ENCODE measurements at regions not wholly inside any gene's neighbourhood (a gene's known extent, or its start where the extent isn't known, plus 50 kb on each side); places are given as distances from the start of the nearest gene placed in this dataset.

DNA sequence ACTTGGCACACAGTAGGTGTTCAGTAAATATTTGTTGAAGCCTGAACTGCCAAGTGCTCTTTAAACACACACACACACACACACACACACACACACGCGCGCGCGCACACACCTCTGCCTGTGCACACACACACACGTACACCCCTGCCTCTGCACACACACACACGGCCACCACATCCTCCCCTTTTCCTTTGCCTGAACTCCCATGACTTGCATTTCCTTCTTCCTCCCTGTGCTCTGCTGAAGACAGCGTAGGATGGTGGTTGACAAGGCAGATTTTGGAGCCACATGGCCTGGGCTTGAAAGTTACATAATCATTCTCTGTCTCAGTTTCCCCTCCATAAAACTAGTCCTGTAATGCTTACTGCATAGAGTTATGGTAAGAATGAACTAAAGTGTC, 712.3 kb downstream of the PTPRU start:
- Mint-ChIP-seq H3K9me3 (no peaks in the 10 kb centered on the region), H3K27me3 (ENCODE audit: insufficient read depth) (no peaks in the 10 kb centered on the region), H3K4me1 (peaks cover 9% of the 10 kb centered on the region), H3K27ac (no peak overlapping the region), H3K36me3 (ENCODE audit: low read depth) (no peaks in the 10 kb centered on the region), H3K4me3 (no peak overlapping the region)
- 91% methylated on average over 8 of the region's 8 CpGs; no CpG with 5 or more reads in 1 of the 2 experiments for WGBS, 2 experiments (ENCODE audit: insufficient coverage in 1 of 2, insufficient read length in 1 of 2)
- no peak for DNase-seq
- Histone ChIP-seq H3K27ac (ENCODE audit: low read depth, low read length) (no peak overlapping the region), H3K9me3 (ENCODE audit: control insufficient read depth, low read length) (no peaks in the 10 kb centered on the region), H3K9ac (ENCODE audit: extremely low read depth, low read length, poor library complexity, severe bottlenecking) (no peak overlapping the region), H3K36me3 (ENCODE audit: control insufficient read depth, insufficient read depth, low read length) (no peaks in the 10 kb centered on the region), H3K4me3 (ENCODE audit: low read length) (no peak overlapping the region), H3K27me3 (ENCODE audit: control insufficient read depth, insufficient read depth, low read length, poor library complexity, severe bottlenecking) (no peaks in the 10 kb centered on the region), H3K4me1 (ENCODE audit: control insufficient read depth, insufficient read depth, low read length) (peaks cover 3% of the 10 kb centered on the region)
- TF ChIP-seq CTCF (conservative IDR thresholded peaks at IDR 0.05) = no peak

GRCh38 chr1:29946057-29946456, 709.7 kb downstream of the PTPRU start:
- 59 to 75% methylated on average over 2 to 3 of the region's 3 CpGs for WGBS, 2 experiments (ENCODE audit: insufficient coverage in 1 of 2, insufficient read length in 1 of 2)
- no peak for TF ChIP-seq CTCF (conservative IDR thresholded peaks at IDR 0.05)
- Histone ChIP-seq H3K36me3 (ENCODE audit: control insufficient read depth, insufficient read depth, low read length) (no peaks in the 10 kb centered on the region), H3K27ac (ENCODE audit: low read depth, low read length) (no peak overlapping the region), H3K4me1 (ENCODE audit: control insufficient read depth, insufficient read depth, low read length) (peaks cover 3% of the 10 kb centered on the region), H3K9me3 (ENCODE audit: control insufficient read depth, low read length) (no peaks in the 10 kb centered on the region), H3K9ac (ENCODE audit: extremely low read depth, low read length, poor library complexity, severe bottlenecking) (no peak overlapping the region), H3K27me3 (ENCODE audit: control insufficient read depth, insufficient read depth, low read length, poor library complexity, severe bottlenecking) (no peaks in the 10 kb centered on the region), H3K4me3 (ENCODE audit: low read length) (no peak overlapping the region)
- no peak overlapping the region for H3K27ac Mint-ChIP-seq
- no peak for DNase-seq
- H3K4me3 Mint-ChIP-seq = no peak overlapping the region
- no peaks in the 10 kb centered on the region for H3K36me3 Mint-ChIP-seq (ENCODE audit: low read depth)
- H3K27me3 Mint-ChIP-seq (ENCODE audit: insufficient read depth) = peaks cover 2% of the 10 kb centered on the region
- H3K4me1 Mint-ChIP-seq = peaks cover 9% of the 10 kb centered on the region
- H3K9me3 Mint-ChIP-seq = no peaks in the 10 kb centered on the region

- Histone ChIP-seq H3K27me3 (ENCODE audit: control insufficient read depth, insufficient read depth, low read length, poor library complexity, severe bottlenecking) (no peaks in the 10 kb centered on the region), H3K27ac (ENCODE audit: low read depth, low read length) (no peak overlapping the region), H3K36me3 (ENCODE audit: control insufficient read depth, insufficient read depth, low read length) (no peaks in the 10 kb centered on the region), H3K4me3 (ENCODE audit: low read length) (no peak overlapping the region), H3K9me3 (ENCODE audit: control insufficient read depth, low read length) (no peaks in the 10 kb centered on the region), H3K9ac (ENCODE audit: extremely low read depth, low read length, poor library complexity, severe bottlenecking) (no peak overlapping the region), H3K4me1 (ENCODE audit: control insufficient read depth, insufficient read depth, low read length) (peaks cover 3% of the 10 kb centered on the region)
- Mint-ChIP-seq H3K27ac (no peak overlapping the region), H3K27me3 (ENCODE audit: insufficient read depth) (peaks cover 2% of the 10 kb centered on the region), H3K4me3 (no peak overlapping the region), H3K36me3 (ENCODE audit: low read depth) (no peaks in the 10 kb centered on the region), H3K9me3 (no peaks in the 10 kb centered on the region), H3K4me1 (peaks cover 9% of the 10 kb centered on the region)
- TF ChIP-seq CTCF (conservative IDR thresholded peaks at IDR 0.05) = no peak
- DNase-seq = no peak
- 59 to 71% methylated on average over 5 to 10 of the region's 10 CpGs for WGBS, 2 experiments (ENCODE audit: insufficient coverage in 1 of 2, insufficient read length in 1 of 2)
Measured at GRCh38 chr1:29945426-29945825, 709.1 kb downstream of the PTPRU start.

Data from endodermal cell (in vitro differentiated cells).